GM23248 (cell line): ENCODE measurements at regions not wholly inside any gene's neighbourhood (a gene's known extent, or its start where the extent isn't known, plus 50 kb on each side); places are given as distances from the start of the nearest gene placed in this dataset.

Source experiments
- EZH2 ChIP-seq: fragments of 200-600 bp; sonication (generic); IDR thresholded peaks from 2 replicates; pipeline ENCODE4 v1.6.1; 2018; ENCODE audit warnings: antibody characterized with exemption, mild to moderate bottlenecking; ENCODE audit not compliant: insufficient read depth, poor library complexity, severe bottlenecking
- EZH2phosphoT487 ChIP-seq: fragments of 200-600 bp; sonication (generic); IDR thresholded peaks from 2 replicates; pipeline ENCODE4 v1.6.1; 2018; ENCODE audit warnings: antibody characterized with exemption, moderate library complexity, mild to moderate bottlenecking, low read depth; ENCODE audit not compliant: insufficient read depth

DNA sequence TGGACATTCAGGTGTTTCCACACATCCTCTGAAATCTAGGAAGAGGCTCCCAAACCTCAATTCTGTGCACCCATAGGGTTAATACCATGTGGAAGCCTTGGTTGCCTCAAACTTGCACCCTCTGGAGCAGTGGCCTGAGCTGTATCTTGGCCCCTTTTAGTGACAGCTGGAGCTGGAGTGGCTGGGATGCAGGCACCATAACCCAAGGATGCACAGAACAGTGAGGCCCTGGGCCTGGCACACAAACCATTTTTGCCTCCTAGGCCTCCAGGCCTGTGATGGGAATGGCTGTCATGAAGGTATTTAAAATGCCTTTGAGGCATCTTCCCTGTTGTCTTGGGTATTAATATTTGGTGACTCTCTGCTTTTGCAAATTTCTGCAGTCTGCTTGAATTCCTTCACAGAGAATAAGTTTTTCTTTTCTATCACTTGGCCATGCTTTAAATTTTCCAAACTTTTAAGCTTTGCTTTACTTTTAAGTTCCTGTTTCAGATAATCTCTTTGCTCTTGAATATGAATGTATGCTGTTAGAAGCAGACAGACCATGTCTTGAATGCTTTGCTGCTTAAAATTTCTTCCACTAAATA is 1594.5 kb upstream of the PCDH20 start:
- TF ChIP-seq EZH2, result no peak
- TF ChIP-seq EZH2phosphoT487, result no peak
